PFSK-1 (cell line): ENCODE measurements at regions not wholly inside any gene's neighbourhood (a gene's known extent, or its start where the extent isn't known, plus 50 kb on each side); places are given as distances from the start of the nearest gene placed in this dataset.

Experiments used
- POLR2AphosphoS5 ChIP-seq: IDR thresholded peaks from 2 replicates; pipeline ENCODE4 v1.6.1; 2012; ENCODE audit warnings: low read depth, mild to moderate bottlenecking, control low read depth, low read length, moderate library complexity
- SIN3A ChIP-seq: IDR thresholded peaks from 2 replicates; pipeline ENCODE4 v1.6.1; 2012; ENCODE audit warnings: mild to moderate bottlenecking, low read length, moderate library complexity, borderline replicate concordance; ENCODE audit not compliant: insufficient read depth
- TAF1 ChIP-seq: IDR thresholded peaks from 2 replicates; pipeline ENCODE4 v1.6.1; 2012; ENCODE audit warnings: low read length, control low read depth, borderline replicate concordance; ENCODE audit not compliant: insufficient read depth

DNA sequence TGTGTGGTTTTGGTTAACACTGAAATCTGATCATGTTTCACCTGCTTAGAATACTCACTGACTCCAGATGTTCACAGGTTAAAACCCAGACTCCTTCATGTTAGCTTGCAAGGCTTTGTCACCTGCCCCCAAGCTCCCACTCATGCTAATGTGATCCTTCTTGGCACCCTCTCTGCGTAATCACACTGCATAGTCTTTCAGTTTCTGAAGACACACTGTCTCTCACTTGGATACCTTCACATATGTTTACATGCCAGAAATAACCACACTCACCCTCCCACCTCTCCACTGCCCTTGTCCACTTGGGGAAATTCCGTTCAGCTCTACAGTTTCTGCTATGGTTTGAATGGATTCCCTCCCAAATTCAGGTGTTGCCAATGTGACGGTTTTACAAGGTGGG, 234.7 kb upstream of the SASH1 start:
- TF ChIP-seq POLR2AphosphoS5 (no peak), TAF1 (no peak), SIN3A (no peak)
